Natural killer cell (primary cell): ENCODE measurements at regions not wholly inside any gene's neighbourhood (a gene's known extent, or its start where the extent isn't known, plus 50 kb on each side); places are given as distances from the start of the nearest gene placed in this dataset.

Experiments
- ATAC-seq, 3 donors: fragments of 150-1000 bp in 2 of 3; fragments of 200-7000 bp in 1 of 3; cut with Tn5 transposase; 1 replicate in 1 of 3; 2 replicates in 2 of 3; pipeline ENCODE4 v1.10.0; 2021; ENCODE audit warnings: mild to moderate bottlenecking in 2 of 3, moderate library complexity in 2 of 3
- DNase-seq, 2 donors: peaks; one replicate each; pipeline versions ENCODE4 v3.0.0 to v3.0.0-alpha.2; 2013 to 2021; ENCODE audit warnings: mixed read lengths in 1 of 2
- H3K27ac ChIP-seq: one replicate; pipeline ENCODE4 v1.5.1; 2013; ENCODE audit warnings: mild to moderate bottlenecking, low read length
- H3K27me3 ChIP-seq: one replicate; pipeline ENCODE4 v1.6.1; 2013; ENCODE audit warnings: low read length; ENCODE audit not compliant: control insufficient read depth, insufficient read depth
- H3K36me3 ChIP-seq: one replicate; pipeline ENCODE4 v1.6.1; 2013; ENCODE audit warnings: low read length; ENCODE audit not compliant: control insufficient read depth, insufficient read depth
- H3K4me1 ChIP-seq: one replicate; pipeline ENCODE4 v1.6.1; 2013; ENCODE audit warnings: low read length; ENCODE audit not compliant: control insufficient read depth, insufficient read depth
- H3K4me3 ChIP-seq: one replicate; pipeline ENCODE4 v1.5.1; 2013; ENCODE audit warnings: low read length
- H3K9me3 ChIP-seq: one replicate; pipeline ENCODE4 v1.6.1; 2013; ENCODE audit warnings: low read length; ENCODE audit not compliant: control insufficient read depth, insufficient read depth
- H3K27ac Mint-ChIP-seq, 2 donors: one replicate each; pipeline ENCODE4 v1.8.0; 2022; ENCODE audit warnings: mild to moderate bottlenecking in 2 of 2, mixed read lengths in 2 of 2, moderate library complexity in 1 of 2
- H3K27me3 Mint-ChIP-seq, 2 donors: one replicate each; pipeline ENCODE4 v1.8.0; 2022; ENCODE audit warnings: low read depth in 2 of 2, mixed read lengths in 2 of 2
- H3K36me3 Mint-ChIP-seq: one replicate; pipeline ENCODE4 v1.8.0; 2022; ENCODE audit warnings: mixed read lengths
- H3K4me1 Mint-ChIP-seq, 2 donors: one replicate each; pipeline ENCODE4 v1.8.0; 2022; ENCODE audit warnings: mixed read lengths in 2 of 2
- H3K4me3 Mint-ChIP-seq: one replicate; pipeline ENCODE4 v1.8.0; 2022; ENCODE audit warnings: mild to moderate bottlenecking, moderate library complexity, mixed read lengths
- H3K9me3 Mint-ChIP-seq, 2 donors: one replicate each; pipeline ENCODE4 v1.8.0; 2022; ENCODE audit warnings: mixed read lengths in 2 of 2
- CTCF ChIP-seq: fragments of 200-600 bp; IDR thresholded peaks from one replicate; pipeline ENCODE4 v1.8.0; 2022; ENCODE audit warnings: antibody characterized with exemption
- WGBS: methylation state at CpG from one replicate; pipeline ENCODE4 v1.1.7; 2013; ENCODE audit warnings: missing lambda C conversion rate; ENCODE audit not compliant: insufficient coverage; 5-methylcytosine and 5-hydroxymethylcytosine counted together
- intact Hi-C: fragments of 100-400 bp; cut with micrococcal nuclease; formaldehyde crosslinking; loops from one replicate; pipeline ENCODE4 v1.14.2; 2022

GRCh38 chrX:69313617-69314290 lies 148.5 kb upstream of the PJA1 start:
- intact Hi-C loops: no loop called here
- Mint-ChIP-seq H3K27ac (no peak overlapping the region), H3K4me1 (no peaks in the 10 kb centered on the region), H3K27me3 (peaks cover 3 to 7% of the 10 kb centered on the region in 2 donors), H3K4me3 (no peak overlapping the region), H3K36me3 (no peaks in the 10 kb centered on the region), H3K9me3 (no peaks in the 10 kb centered on the region)
- 0% methylated on average over 1 of the region's 6 CpGs for WGBS
- DNase-seq: no peak
- no peak for TF ChIP-seq CTCF
- Histone ChIP-seq H3K27ac (no peak overlapping the region), H3K4me1 (no peaks in the 10 kb centered on the region), H3K9me3 (no peaks in the 10 kb centered on the region), H3K36me3 (no peaks in the 10 kb centered on the region), H3K27me3 (no peaks in the 10 kb centered on the region), H3K4me3 (no peak overlapping the region)
- ATAC-seq: no peak

- Mint-ChIP-seq H3K4me1 (no peaks in the 10 kb centered on the region), H3K36me3 (no peaks in the 10 kb centered on the region), H3K4me3 (no peak overlapping the region), H3K27me3 (peaks cover 6 to 7% of the 10 kb centered on the region in 2 donors), H3K27ac (no peak overlapping the region), H3K9me3 (no peaks in the 10 kb centered on the region)
- Histone ChIP-seq H3K4me1 (no peaks in the 10 kb centered on the region), H3K9me3 (no peaks in the 10 kb centered on the region), H3K4me3 (no peak overlapping the region), H3K27ac (no peak overlapping the region), H3K36me3 (no peaks in the 10 kb centered on the region), H3K27me3 (no peaks in the 10 kb centered on the region)
- intact Hi-C loops: no loop called here
- ATAC-seq (no peak), DNase-seq (no peak)
- TF ChIP-seq CTCF: no peak
- 90% methylated on average over 5 of the region's 11 CpGs for WGBS
These were observed 146.8 kb upstream of the PJA1 start for GRCh38 chrX:69311936-69312670.

GRCh38 chrX:69309074-69309792 lies 144.0 kb upstream of the PJA1 start:
- no peak for TF ChIP-seq CTCF
- H3K36me3 ChIP-seq: no peaks in the 10 kb centered on the region
- Mint-ChIP-seq H3K36me3 (no peaks in the 10 kb centered on the region), H3K27me3 (peaks cover 7 to 11% of the 10 kb centered on the region in 2 donors), H3K27ac (no peak overlapping the region), H3K9me3 (no peaks in the 10 kb centered on the region), H3K4me1 (no peaks in the 10 kb centered on the region), H3K4me3 (no peak overlapping the region)
- H3K4me3 ChIP-seq: no peak overlapping the region
- no peak overlapping the region for H3K27ac ChIP-seq
- ATAC-seq (no peak), DNase-seq (no peak)
- intact Hi-C loops: no loop called here
- no peaks in the 10 kb centered on the region for H3K27me3 ChIP-seq
- H3K9me3 ChIP-seq: no peaks in the 10 kb centered on the region
- no peaks in the 10 kb centered on the region for H3K4me1 ChIP-seq
- 95% methylated on average over 7 of the region's 7 CpGs for WGBS
